Kidney capillary endothelial cell (primary cell): ENCODE measurements at regions not wholly inside any gene's neighbourhood (a gene's known extent, or its start where the extent isn't known, plus 50 kb on each side); places are given as distances from the start of the nearest gene placed in this dataset.

ENCODE experiments used
- DNase-seq: peaks from one replicate; pipeline ENCODE4 v3.0.0-alpha.2; 2018; ENCODE audit warnings: low spot score

DNA sequence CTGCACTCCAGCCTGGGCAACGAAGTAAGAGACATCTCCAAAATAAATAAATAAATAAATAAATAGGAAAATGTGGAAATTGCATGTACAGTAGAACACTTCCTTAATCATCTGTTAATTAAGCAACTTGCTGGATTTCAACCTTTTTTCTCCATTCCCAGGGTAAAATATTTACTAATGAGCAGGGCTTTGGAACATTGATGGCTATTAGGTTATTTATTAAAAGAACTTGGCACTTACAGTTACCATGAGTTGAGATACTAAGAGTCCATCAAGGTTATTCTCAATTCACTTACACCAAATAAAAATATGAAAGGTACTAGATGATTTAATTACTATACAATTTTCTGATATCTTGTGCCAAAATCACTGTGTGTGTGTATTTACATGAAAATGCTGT lies 607.1 kb downstream of the PCDH18 start:
- DNase-seq: no peak

DNA sequence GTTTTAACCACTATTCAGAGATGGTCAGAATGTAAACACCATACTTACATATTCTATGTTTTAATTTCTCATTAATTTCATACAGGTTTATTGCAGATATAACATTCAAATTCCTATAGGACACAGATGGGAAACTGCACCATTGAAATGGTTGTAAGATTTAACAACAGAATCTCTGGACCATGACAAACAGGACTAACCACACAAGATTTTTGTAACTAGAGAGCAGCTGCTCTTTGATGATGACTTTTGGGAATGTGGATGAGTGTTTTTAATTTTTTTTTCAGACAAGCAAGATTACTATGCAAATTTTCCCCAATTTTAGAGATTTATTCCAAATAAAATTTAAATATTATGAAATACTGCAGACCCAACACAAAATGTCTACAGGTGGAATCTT lies 610.2 kb downstream of the PCDH18 start:
- no peak for DNase-seq

DNA sequence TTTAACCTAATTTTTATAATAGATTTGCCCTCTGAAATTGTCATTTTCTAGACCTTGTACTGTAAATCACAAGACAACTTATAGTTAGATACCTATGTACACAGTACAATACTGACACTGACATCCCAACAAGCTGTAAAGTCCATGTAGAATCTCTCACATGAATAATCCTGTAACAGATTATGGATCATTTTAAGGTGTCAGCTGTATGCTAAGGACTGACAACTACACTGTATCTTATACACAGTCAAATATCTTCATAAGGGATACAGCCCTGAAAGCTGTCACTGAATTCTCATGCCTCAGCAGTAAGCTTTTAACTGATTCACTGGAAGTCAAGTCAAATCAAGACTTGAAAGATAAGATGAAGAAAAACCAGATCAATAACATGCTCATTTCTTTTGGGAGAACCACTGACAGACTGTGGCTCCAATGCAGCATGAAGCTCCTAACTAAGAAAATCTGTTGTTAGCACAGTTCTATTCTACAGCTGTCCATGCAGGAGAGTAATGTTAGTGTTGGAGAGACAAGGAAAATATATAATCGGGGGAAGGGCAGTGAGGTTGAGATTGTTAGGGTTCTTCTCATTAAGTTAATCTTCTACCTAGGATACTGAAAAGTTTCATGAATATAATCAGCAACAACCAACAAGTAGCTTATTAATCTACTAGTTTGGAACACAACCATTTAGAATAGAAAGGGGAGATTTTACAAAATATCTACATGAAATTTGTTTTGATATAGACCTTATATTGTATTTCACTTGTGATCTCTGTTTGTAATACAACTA lies 612.0 kb downstream of the PCDH18 start:
- DNase-seq: no peak

DNA sequence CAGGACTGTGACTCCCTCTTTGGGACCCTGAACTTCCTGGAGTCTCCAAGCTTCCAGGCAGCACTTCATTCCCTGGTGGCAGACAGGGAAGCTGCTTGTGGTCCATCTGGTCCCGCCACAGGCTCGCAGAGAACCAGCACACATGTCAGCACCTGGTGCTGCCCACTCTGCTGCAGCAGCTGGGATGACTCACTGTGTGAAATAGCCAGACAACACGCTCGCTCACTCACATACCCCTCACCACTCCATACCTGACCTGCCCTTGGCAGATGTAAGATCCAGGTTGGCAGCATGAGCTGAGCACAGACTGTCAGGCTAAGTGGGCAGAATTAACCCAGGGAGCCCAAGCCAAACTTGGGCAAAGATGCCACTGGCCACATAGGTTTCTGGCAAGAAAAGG lies 613.5 kb downstream of the PCDH18 start:
- DNase-seq: no peak

DNA sequence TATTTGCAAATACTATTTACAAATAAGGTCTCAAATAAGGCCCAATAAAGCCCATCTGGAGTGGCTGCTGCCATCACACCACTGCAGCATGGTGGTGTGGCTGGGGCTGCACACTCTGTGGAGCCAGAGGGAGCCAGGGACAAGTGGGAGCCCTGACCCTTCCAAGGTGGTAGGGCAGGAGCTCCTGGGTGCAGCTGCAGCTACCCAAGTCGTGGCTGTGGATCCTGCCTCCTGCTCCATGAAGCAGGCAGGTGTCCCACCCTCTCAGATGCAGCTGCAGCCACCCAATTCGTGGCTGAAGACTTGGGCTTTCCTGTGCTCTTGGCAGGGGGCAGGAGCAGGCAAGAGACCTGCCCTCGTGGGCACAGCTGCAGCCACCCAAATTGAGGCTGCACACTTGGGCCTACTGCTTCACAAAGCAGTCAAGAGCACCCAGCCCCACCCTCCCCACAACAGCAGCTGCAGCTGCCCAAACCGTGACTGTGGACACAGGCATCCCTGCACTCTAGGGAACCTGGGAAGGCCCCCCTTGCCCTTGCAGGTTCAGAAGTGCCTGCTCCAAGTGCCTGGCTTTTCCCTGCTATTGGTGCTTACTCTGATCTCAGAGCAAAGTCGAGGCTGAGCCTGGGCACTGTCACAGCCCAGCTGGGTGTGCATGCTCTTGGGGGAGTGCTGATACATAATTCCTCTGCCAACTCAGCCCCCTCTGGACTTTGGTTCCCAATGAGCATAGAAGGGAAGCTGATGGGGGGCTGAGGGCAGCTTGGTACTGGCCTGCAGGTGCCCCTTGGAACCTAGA lies 614.8 kb downstream of the PCDH18 start:
- DNase-seq: no peak

DNA sequence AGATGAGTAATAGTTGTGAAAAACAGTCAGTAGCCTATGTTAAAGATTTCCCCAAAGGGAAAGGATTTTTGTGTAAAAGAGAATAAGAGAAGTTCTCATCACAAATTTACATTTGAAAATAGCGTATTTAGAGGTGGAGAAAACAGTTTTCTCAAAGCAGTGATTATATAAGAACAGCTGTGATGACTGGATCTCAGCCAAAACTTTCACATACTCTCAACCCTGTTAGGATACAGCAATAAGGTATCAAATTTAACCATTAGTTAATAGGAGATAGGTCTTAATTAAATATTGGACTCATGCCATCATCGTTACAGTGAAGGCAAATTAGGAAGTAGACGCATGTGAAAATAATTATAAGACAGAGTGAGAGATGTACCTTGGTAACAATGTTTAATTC lies 622.7 kb downstream of the PCDH18 start:
- no peak for DNase-seq

DNA sequence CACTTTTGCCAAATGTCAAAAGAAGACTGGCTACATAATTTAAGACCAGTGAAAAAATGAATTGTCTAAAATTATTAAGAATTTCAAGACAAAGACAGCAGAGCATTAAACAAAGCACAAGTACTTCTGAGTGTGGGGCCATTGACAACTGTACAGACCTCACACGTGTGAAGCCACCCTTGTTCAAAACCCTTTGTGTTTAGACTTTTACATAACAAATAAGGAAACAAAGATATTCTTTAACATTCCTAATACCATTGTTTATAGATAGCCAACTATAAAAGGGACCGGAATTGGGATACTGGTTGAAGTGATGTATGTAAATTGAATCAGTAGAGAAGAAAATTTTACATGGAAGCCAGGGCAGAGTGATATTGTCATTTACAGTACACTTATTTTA lies 624.2 kb downstream of the PCDH18 start:
- no peak for DNase-seq

DNA sequence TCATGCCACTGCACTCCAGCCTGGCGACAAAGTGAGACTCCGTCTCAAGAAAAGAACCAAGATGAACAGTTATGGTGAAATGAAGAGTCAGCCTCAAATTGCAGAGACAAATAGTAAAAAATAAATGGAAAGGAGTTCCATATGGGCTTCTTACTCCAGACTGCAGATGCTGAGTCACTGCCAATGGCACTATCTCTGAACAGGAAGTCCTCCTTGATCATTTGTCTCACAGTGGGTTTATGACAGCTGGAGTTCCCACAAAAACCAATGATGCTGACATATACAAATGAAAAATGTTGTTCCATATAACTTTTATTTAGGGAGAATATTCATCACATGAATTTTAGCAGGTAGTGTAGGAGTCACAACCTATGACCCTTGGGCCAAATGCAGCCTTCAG lies 631.6 kb downstream of the PCDH18 start:
- DNase-seq: no peak

DNA sequence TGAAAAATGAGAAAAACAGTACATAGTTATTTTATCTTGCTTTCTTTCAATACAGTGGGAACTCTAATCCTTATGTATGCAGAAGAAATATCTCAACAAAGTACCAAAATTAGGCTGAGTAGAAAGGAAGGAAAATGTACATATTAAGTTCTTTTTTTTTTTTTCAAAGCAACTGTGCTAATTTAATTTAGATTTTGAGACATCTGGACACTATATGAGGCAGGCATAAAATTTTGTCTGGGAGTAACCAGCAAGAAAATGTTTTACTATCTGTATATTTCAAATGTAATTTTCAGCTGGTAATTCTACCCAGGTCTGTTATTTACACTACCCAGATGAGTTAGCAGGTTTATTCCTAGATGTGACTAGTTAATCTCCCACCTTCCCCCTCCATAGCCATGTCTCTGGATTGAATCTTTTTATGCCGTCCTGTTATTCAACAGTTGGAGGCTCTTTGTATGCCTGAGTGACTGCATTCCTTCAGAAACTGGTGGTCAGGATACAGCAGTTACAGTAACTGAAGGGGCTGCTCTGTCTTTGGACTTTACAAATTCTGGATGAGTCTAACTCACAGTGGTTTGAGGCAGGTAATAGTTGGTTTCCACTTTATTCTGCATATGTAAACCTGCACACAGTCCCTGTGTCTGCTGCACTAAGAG lies 633.6 kb downstream of the PCDH18 start:
- no peak for DNase-seq

DNA sequence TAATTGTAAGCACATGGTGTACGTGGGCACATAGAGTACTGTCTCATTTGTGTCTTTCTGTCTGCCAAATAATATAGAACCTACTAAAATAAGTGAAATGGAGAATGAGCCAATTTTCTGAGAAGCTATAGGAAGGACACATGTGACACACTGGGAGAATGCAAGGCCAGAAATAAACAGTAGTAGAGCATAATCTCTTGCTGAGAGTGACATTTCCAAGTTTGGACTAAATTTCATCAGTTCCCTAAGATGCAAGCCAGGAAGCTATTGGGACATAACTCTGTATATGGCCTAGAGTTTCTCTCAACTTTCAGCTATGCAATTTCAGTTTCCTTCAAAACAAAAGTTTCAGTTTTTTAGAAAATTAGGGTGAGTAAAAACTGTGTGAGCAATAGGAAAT lies 638.7 kb downstream of the PCDH18 start:
- DNase-seq: no peak

DNA sequence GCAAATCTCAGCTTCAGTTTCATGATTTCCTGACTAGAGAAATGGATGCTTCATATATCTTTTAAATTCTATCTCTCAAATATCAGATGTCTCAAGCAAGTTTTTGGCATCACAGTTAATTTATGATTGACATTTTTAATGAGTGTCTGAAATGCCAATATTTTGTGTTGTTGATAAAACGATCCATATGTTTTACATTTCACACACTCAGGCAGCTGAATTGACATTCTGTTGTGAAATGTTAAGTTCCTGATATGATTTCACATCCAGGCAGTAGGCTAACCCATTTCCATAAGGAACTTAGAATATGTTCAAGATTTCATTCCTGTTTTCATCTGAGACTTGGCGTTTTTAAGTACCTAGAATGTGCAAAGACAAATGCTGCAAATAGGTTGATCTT lies 650.6 kb downstream of the PCDH18 start:
- DNase-seq: no peak

DNA sequence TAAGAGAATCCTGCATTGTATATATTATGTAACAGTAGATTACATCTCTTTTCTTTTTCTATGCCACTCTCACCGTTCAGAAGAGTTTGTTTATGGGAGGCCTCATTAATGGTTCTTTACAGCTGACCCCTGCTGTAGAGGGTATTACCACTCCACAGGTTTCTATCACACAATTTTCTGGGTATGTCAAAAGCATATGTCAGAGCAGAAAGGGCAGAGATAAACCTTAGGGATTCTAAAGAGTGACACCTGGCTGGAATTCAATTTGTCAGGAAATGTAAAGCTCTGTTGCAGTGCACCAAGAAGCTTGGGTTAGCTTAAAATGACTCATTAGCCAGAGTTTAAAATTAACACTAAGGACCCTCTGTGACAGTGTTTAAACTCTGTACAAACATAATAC lies 658.7 kb downstream of the PCDH18 start:
- no peak for DNase-seq

DNA sequence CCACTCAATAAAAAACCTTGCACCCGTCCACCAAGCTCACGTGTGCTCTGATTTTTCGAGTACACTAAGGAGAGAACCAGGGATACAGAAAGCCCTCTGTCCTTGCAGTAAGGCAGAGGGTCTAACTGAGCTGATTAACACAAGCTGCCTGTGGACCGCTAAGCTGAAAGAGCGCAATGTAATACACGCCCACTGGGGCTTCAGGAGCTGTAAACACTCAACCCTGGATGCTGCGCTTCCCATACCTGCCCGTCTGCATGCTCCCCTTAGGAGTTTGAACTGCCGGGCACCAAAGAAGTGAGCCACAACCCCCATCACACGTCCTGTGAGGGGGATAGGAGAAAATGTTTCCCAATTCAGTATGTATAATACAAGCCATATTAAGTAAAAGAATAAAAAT lies 664.8 kb downstream of the PCDH18 start:
- DNase-seq: no peak

DNA sequence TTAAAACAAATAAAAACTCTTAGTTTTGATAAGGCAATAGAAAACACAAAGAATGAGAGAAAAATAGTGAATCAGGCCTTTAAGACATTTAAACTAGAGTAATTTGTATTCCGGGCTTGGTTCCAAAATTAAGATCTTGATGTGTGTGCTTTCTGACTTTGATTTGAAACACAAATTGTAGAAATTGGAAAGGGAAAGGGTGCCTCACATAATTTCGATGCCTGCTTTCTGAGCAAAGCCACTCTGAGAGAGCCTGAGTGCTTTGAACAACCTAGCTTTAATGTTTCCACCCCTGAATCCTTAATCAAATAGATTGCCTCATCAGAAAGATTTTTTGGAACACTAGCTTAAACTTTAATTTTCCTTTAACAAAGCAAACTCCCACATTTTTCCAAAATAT lies 666.8 kb downstream of the PCDH18 start:
- no peak for DNase-seq

DNA sequence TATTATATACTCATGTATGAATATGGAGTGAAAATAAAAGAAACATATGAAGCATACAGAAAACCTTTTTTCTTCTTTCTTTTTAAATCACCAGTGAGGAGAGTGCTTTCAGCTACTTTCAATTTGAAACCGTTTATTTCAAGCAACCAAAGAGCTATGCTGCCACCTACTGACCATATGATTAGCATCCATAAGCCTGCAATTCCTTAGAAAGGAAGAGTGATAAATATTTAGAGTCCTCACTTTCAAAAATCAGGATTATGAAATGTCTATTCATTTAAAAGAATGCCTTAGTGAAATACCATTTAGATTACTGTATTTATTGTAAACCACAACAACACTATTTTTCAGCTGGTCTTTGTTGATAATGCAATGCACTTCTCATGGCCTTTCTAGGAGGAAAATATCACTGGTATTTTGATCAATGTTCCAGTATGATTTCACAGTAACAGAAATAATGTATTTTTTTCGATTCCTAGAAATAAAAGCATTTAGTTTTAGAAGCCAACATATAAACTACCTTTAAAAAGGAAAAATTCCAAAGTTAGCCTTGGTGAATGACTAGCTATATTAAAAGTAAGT lies 667.6 kb downstream of the PCDH18 start:
- peak; percentile 82 for DNase-seq

DNA sequence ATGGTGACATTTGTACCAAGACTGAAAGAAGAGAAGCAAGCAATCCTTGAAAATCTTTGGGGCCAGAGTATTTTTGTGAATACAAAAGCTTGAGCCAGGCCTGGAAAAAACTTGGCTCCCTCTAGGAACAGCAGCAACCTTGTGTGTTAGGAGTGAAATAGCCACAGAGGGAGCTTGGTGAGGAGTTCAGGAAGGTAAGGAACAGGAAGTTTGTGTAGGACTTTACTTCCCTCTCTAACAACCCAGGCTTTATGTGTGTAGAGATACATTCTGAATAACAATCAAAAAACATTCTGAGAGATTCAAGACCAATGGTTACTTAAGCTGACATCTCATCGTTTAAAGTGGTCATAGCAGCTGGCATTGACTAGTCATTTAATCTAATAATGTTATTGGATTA lies 668.5 kb downstream of the PCDH18 start:
- DNase-seq: peak; percentile 7

DNA sequence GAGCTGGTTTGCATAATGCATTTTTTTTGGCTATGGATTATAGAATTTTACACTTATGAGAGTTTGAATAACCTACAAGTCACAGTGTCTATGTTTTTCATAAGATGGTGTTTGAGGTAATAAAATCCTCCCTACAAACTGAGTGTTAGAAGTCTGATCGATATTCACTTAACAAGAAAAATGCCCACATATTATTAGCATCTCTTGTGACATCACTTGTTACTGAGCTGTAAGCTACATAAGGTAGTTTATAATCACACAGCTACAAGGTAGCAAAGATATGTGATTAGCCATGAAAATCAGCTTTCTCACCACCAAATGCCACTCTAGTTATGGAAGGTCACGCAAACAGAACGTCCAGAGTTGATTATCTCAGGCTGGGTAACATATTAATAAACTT lies 669.6 kb downstream of the PCDH18 start:
- DNase-seq: no peak

DNA sequence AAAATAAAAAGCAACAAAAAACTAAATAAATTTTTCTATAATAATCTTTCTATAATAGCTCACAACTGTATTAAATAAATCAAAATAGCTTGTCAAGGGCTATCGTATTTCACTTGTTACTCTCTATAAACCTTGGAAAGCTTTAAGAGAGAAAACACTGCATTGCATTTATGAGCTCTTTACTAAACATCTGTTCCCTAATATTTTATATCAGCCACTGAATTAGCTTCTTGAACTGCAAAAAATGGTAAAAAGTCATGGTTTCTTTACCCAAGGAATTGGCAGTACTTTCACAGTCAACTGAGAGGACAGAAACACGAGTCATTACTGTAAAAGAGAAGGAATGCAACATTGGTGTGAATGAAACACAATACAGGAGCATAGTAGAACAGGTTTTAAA lies 671.2 kb downstream of the PCDH18 start:
- no peak for DNase-seq

DNA sequence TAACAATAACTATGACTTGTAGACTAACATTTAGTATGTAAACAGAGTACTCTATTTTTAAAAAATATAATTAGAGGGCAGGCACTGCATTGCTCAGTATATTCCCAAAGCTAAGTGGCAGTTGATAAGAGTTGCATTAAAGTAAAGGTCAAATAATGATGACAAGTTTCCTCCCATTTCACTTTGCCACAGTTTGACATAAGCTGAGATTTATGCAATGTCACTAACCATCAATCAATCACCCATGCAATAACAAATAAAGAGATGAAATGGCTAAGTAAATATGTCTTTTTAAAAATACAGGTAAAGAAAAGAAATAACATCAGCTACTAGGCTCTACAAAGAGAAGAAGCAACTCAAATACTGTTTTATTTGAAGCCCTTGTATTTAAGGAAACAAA lies 673.4 kb downstream of the PCDH18 start:
- no peak for DNase-seq

DNA sequence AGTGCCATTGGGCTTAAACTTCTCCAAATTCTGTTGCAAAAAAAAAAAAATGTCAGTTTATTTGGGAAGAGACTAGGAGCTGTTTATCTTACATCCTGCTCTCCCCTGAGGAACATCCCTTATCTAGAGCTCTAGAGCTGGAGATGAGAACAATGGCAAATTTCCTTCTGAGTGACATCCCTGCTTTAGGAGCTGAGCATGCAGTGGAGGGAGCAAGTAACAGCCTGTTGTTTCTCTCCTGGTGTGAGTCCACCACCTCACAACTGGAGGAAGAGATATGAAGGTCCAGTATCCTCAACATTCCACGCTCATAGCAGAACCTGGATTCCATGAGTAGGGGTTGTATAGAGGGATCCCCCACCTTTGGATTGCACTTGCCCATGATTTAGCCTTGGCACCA lies 676.4 kb downstream of the PCDH18 start:
- no peak for DNase-seq

DNA sequence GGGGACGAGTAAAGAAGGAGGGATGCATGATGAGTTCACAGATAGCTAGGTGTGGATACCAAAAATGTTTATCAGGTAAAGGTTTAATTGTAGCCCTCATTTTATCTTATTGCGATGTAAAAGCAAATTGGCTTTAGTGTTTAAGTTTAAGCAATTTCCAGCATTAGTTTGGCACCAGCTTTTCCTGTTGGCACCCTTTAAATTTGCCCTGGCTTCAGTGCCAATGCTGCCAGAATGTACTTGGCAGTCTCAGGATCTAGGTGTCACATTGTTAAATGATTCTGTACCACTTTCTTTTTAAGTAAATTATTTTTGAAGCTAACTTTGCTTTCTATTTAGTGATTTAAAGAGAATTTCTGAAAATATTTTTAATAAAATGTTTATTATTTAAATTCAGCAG lies 681.8 kb downstream of the PCDH18 start:
- DNase-seq: no peak

DNA sequence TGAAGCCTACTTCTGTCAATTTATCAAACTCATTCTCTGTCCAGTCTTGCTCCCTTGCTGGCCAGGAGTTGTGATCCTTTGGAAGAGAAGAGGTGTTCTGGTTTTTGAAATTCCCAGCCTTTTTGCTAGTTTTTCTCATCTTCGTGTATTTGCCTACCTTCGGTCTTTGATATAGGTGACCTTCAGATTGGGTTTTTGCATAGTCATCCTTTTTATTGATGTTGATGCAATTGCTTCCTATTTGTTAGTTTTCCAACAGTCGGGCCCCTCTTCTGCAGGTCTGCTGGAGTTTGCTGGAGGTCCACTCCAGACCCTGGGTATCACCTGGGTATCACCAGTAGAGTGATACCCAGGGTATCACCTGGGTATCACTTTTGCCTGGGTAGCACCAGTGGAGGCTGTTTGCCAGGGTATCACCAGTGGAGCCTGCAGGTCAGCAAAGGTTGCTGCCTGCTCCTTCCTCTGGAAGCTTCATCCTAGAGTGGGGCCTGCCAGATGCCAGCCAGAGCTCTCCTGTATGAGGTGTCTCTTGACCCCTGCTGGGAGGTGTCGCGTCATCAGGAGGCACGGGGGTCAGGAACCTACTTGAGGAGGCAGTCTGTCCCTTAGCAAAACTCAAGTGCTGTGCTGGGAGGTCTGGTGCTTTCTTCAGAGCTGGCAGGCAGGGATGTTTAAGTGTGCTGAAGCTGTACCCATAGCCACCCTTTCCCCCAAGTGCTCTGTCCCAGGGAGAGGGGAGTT lies 684.2 kb downstream of the PCDH18 start:
- DNase-seq: no peak
